ENCODE measurements at regions not wholly inside any gene's neighbourhood (a gene's known extent, or its start where the extent isn't known, plus 50 kb on each side); places are given as distances from the start of the nearest gene placed in this dataset.

- CTCF ChIA-PET = no interaction called here
- Histone ChIP-seq H3K27me3 (ENCODE audit: insufficient read depth, low read length, poor library complexity, severe bottlenecking) (no peaks in the 10 kb centered on the region), H3K4me3 (ENCODE audit: low read length) (no peak overlapping the region), H3K36me3 (ENCODE audit: insufficient read depth, low read length) (no peaks in the 10 kb centered on the region), H3K9me3 (ENCODE audit: low read length) (no peaks in the 10 kb centered on the region), H3K27ac (ENCODE audit: low read depth, low read length) (no peak overlapping the region), H3K4me1 (ENCODE audit: insufficient read depth, low read length) (no peaks in the 10 kb centered on the region)
- no peak for DNase-seq
- Mint-ChIP-seq H3K4me3 (no peak overlapping the region), H3K9me3 (no peaks in the 10 kb centered on the region), H3K36me3 (no peaks in the 10 kb centered on the region), H3K4me1 (no peaks in the 10 kb centered on the region), H3K27me3 (no peaks in the 10 kb centered on the region), H3K27ac (no peak overlapping the region)
- POLR2A ChIA-PET = no interaction called here
Measured at GRCh38 chr13:84352946-84353345, 470.7 kb upstream of the SLITRK1 start.

GRCh38 chr13:84339456-84339855 lies 457.2 kb upstream of the SLITRK1 start:
- CTCF ChIA-PET = no interaction called here
- peaks cover 0 to 3% of the 10 kb centered on the region in 2 donors for H3K27me3 Mint-ChIP-seq
- H3K4me3 Mint-ChIP-seq = no peak overlapping the region
- Histone ChIP-seq H3K27ac (ENCODE audit: low read depth, low read length) (no peak overlapping the region), H3K27me3 (ENCODE audit: insufficient read depth, low read length, poor library complexity, severe bottlenecking) (no peaks in the 10 kb centered on the region), H3K9me3 (ENCODE audit: low read length) (no peaks in the 10 kb centered on the region), H3K36me3 (ENCODE audit: insufficient read depth, low read length) (no peaks in the 10 kb centered on the region), H3K4me3 (ENCODE audit: low read length) (no peak overlapping the region), H3K4me1 (ENCODE audit: insufficient read depth, low read length) (no peaks in the 10 kb centered on the region)
- DNase-seq = no peak
- no peaks in the 10 kb centered on the region for H3K36me3 Mint-ChIP-seq
- no peak overlapping the region for H3K27ac Mint-ChIP-seq
- H3K4me1 Mint-ChIP-seq = no peaks in the 10 kb centered on the region
- POLR2A ChIA-PET = no interaction called here
- H3K9me3 Mint-ChIP-seq = no peaks in the 10 kb centered on the region

GRCh38 chr13:84332346-84332745 lies 450.1 kb upstream of the SLITRK1 start:
- DNase-seq = no peak
- Histone ChIP-seq H3K27me3 (ENCODE audit: insufficient read depth, low read length, poor library complexity, severe bottlenecking) (no peaks in the 10 kb centered on the region), H3K36me3 (ENCODE audit: insufficient read depth, low read length) (no peaks in the 10 kb centered on the region), H3K9me3 (ENCODE audit: low read length) (no peaks in the 10 kb centered on the region), H3K4me3 (ENCODE audit: low read length) (no peak overlapping the region), H3K4me1 (ENCODE audit: insufficient read depth, low read length) (no peaks in the 10 kb centered on the region), H3K27ac (ENCODE audit: low read depth, low read length) (no peak overlapping the region)
- Mint-ChIP-seq H3K27ac (no peak overlapping the region), H3K27me3 (no peaks in the 10 kb centered on the region), H3K36me3 (no peaks in the 10 kb centered on the region), H3K4me1 (no peaks in the 10 kb centered on the region), H3K9me3 (no peaks in the 10 kb centered on the region), H3K4me3 (no peak overlapping the region)
- POLR2A ChIA-PET = no interaction called here
- CTCF ChIA-PET = no interaction called here

GRCh38 chr13:84315527-84315926 lies 433.3 kb upstream of the SLITRK1 start:
- POLR2A ChIA-PET = no interaction called here
- Mint-ChIP-seq H3K9me3 (no peaks in the 10 kb centered on the region), H3K36me3 (no peaks in the 10 kb centered on the region), H3K4me3 (no peak overlapping the region), H3K27ac (no peak overlapping the region), H3K27me3 (no peaks in the 10 kb centered on the region), H3K4me1 (no peaks in the 10 kb centered on the region)
- H3K4me3 ChIP-seq (ENCODE audit: low read length) = no peak overlapping the region
- no peak overlapping the region for H3K27ac ChIP-seq (ENCODE audit: low read depth, low read length)
- no peaks in the 10 kb centered on the region for H3K4me1 ChIP-seq (ENCODE audit: insufficient read depth, low read length)
- CTCF ChIA-PET = no interaction called here
- no peaks in the 10 kb centered on the region for H3K36me3 ChIP-seq (ENCODE audit: insufficient read depth, low read length)
- H3K27me3 ChIP-seq (ENCODE audit: insufficient read depth, low read length, poor library complexity, severe bottlenecking) = no peaks in the 10 kb centered on the region
- DNase-seq = no peak
- no peaks in the 10 kb centered on the region for H3K9me3 ChIP-seq (ENCODE audit: low read length)

GRCh38 chr13:84303035-84303434 lies 420.8 kb upstream of the SLITRK1 start:
- Histone ChIP-seq H3K36me3 (ENCODE audit: insufficient read depth, low read length) (no peaks in the 10 kb centered on the region), H3K27me3 (ENCODE audit: insufficient read depth, low read length, poor library complexity, severe bottlenecking) (no peaks in the 10 kb centered on the region), H3K4me3 (ENCODE audit: low read length) (no peak overlapping the region), H3K9me3 (ENCODE audit: low read length) (no peaks in the 10 kb centered on the region), H3K4me1 (ENCODE audit: insufficient read depth, low read length) (no peaks in the 10 kb centered on the region), H3K27ac (ENCODE audit: low read depth, low read length) (no peak overlapping the region)
- Mint-ChIP-seq H3K4me1 (no peaks in the 10 kb centered on the region), H3K9me3 (no peaks in the 10 kb centered on the region), H3K27ac (peak overlapping the region in 1 of 8 donors; percentile 3), H3K27me3 (peaks cover 0 to 1% of the 10 kb centered on the region in 2 donors), H3K4me3 (no peak overlapping the region), H3K36me3 (no peaks in the 10 kb centered on the region)
- ChIA-PET POLR2A (no interaction called here), CTCF (no interaction called here)
- no peak for DNase-seq

GRCh38 chr13:84297251-84297650 lies 415.0 kb upstream of the SLITRK1 start:
- no peaks in the 10 kb centered on the region for H3K36me3 ChIP-seq (ENCODE audit: insufficient read depth, low read length)
- CTCF ChIA-PET = no interaction called here
- Mint-ChIP-seq H3K4me3 (no peak overlapping the region), H3K36me3 (no peaks in the 10 kb centered on the region), H3K4me1 (no peaks in the 10 kb centered on the region), H3K27ac (no peak overlapping the region), H3K9me3 (peaks cover 0 to 2% (median 0%) of the 10 kb centered on the region in 5 donors), H3K27me3 (no peaks in the 10 kb centered on the region)
- POLR2A ChIA-PET = no interaction called here
- no peaks in the 10 kb centered on the region for H3K27me3 ChIP-seq (ENCODE audit: insufficient read depth, low read length, poor library complexity, severe bottlenecking)
- no peaks in the 10 kb centered on the region for H3K9me3 ChIP-seq (ENCODE audit: low read length)
- H3K4me1 ChIP-seq (ENCODE audit: insufficient read depth, low read length) = no peaks in the 10 kb centered on the region
- H3K4me3 ChIP-seq (ENCODE audit: low read length) = no peak overlapping the region
- no peak for DNase-seq
- H3K27ac ChIP-seq (ENCODE audit: low read depth, low read length) = no peak overlapping the region

GRCh38 chr13:84296401-84296800 lies 414.1 kb upstream of the SLITRK1 start:
- H3K27me3 Mint-ChIP-seq = no peaks in the 10 kb centered on the region
- no peaks in the 10 kb centered on the region for H3K4me1 Mint-ChIP-seq
- POLR2A ChIA-PET = no interaction called here
- H3K4me1 ChIP-seq (ENCODE audit: insufficient read depth, low read length) = no peaks in the 10 kb centered on the region
- no peak overlapping the region for H3K4me3 Mint-ChIP-seq
- no peak for DNase-seq
- no peak overlapping the region for H3K27ac Mint-ChIP-seq
- no peaks in the 10 kb centered on the region for H3K9me3 ChIP-seq (ENCODE audit: low read length)
- peaks cover 0 to 2% (median 0%) of the 10 kb centered on the region in 5 donors for H3K9me3 Mint-ChIP-seq
- CTCF ChIA-PET = no interaction called here
- H3K27me3 ChIP-seq (ENCODE audit: insufficient read depth, low read length, poor library complexity, severe bottlenecking) = no peaks in the 10 kb centered on the region
- no peak overlapping the region for H3K4me3 ChIP-seq (ENCODE audit: low read length)
- no peak overlapping the region for H3K27ac ChIP-seq (ENCODE audit: low read depth, low read length)
- H3K36me3 ChIP-seq (ENCODE audit: insufficient read depth, low read length) = no peaks in the 10 kb centered on the region
- no peaks in the 10 kb centered on the region for H3K36me3 Mint-ChIP-seq

GRCh38 chr13:84294576-84294975 lies 412.3 kb upstream of the SLITRK1 start:
- no peaks in the 10 kb centered on the region for H3K4me1 ChIP-seq (ENCODE audit: insufficient read depth, low read length)
- no peak overlapping the region for H3K27ac Mint-ChIP-seq
- H3K27me3 Mint-ChIP-seq = no peaks in the 10 kb centered on the region
- H3K9me3 ChIP-seq (ENCODE audit: low read length) = no peaks in the 10 kb centered on the region
- no peaks in the 10 kb centered on the region for H3K36me3 Mint-ChIP-seq
- H3K4me1 Mint-ChIP-seq = no peaks in the 10 kb centered on the region
- H3K4me3 Mint-ChIP-seq = no peak overlapping the region
- H3K27me3 ChIP-seq (ENCODE audit: insufficient read depth, low read length, poor library complexity, severe bottlenecking) = no peaks in the 10 kb centered on the region
- peaks cover 0 to 2% (median 0%) of the 10 kb centered on the region in 5 donors for H3K9me3 Mint-ChIP-seq
- ChIA-PET POLR2A (no interaction called here), CTCF (no interaction called here)
- no peaks in the 10 kb centered on the region for H3K36me3 ChIP-seq (ENCODE audit: insufficient read depth, low read length)
- DNase-seq = no peak
- H3K4me3 ChIP-seq (ENCODE audit: low read length) = no peak overlapping the region
- no peak overlapping the region for H3K27ac ChIP-seq (ENCODE audit: low read depth, low read length)

- POLR2A ChIA-PET = no interaction called here
- Histone ChIP-seq H3K27me3 (ENCODE audit: insufficient read depth, low read length, poor library complexity, severe bottlenecking) (no peaks in the 10 kb centered on the region), H3K9me3 (ENCODE audit: low read length) (no peaks in the 10 kb centered on the region), H3K36me3 (ENCODE audit: insufficient read depth, low read length) (no peaks in the 10 kb centered on the region), H3K4me3 (ENCODE audit: low read length) (no peak overlapping the region), H3K27ac (ENCODE audit: low read depth, low read length) (no peak overlapping the region), H3K4me1 (ENCODE audit: insufficient read depth, low read length) (no peaks in the 10 kb centered on the region)
- H3K9me3 Mint-ChIP-seq = no peaks in the 10 kb centered on the region
- DNase-seq = no peak
- H3K27me3 Mint-ChIP-seq = no peaks in the 10 kb centered on the region
- CTCF ChIA-PET = no interaction called here
- no peaks in the 10 kb centered on the region for H3K4me1 Mint-ChIP-seq
- H3K4me3 Mint-ChIP-seq = no peak overlapping the region
- no peak overlapping the region for H3K27ac Mint-ChIP-seq
- no peaks in the 10 kb centered on the region for H3K36me3 Mint-ChIP-seq
Measured at GRCh38 chr13:84290386-84290785, 408.1 kb upstream of the SLITRK1 start.
